A549 (cell line): ENCODE measurements at regions not wholly inside any gene's neighbourhood (a gene's known extent, or its start where the extent isn't known, plus 50 kb on each side); places are given as distances from the start of the nearest gene placed in this dataset.
"Not testable (repeated sequence)": the region's sequence is repeated elsewhere in the genome, so short reads cannot be mapped to it uniquely, and the experiment has no call there.

Experiments
- CBX2 ChIP-seq: fragments of 200-600 bp; sonication (generic); IDR thresholded peaks from 2 replicates; pipeline ENCODE4 v1.6.1; 2016; ENCODE audit warnings: low read depth, mild to moderate bottlenecking, borderline replicate concordance
- EP300 ChIP-seq, 2 experiments: fragments of >200 bp; sonication (Bioruptor Twin); formaldehyde crosslinking; IDR thresholded peaks; 2 replicates in 1 of 2; 3 replicates in 1 of 2; pipeline ENCODE4 v1.6.1; 2016 to 2017
- POLR2A ChIP-seq: IDR thresholded peaks from 2 replicates; pipeline ENCODE4 v1.6.1; 2012; ENCODE audit warnings: mild to moderate bottlenecking, low read length
- TF ChIP-seq, protein P1 (sequence below): fragments of >200 bp; sonication (Bioruptor Twin); formaldehyde crosslinking; IDR thresholded peaks from 3 replicates; pipeline ENCODE4 v1.5.1; 2016

DNA sequence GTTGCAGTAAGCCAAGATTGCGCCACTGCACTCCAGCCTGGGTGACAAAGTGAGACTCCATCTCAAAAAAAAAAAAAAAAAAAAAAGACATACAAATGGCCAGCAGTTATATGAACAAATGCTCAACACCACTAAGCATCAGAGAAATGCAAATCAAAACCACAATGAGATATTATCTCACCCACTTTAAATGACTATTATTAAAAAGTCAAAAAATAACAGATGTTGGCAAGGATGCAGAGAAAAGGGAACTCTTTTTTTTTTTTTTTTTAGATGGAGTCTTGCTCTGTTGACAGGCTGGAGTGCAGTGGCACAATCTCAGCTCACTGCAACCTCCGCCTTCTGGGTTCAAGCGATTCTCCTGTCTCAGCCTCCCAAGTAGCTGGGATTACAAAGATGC is 58.6 kb upstream of the CD55 start:
- not testable (repeated sequence) for TF ChIP-seq EP300 (IDR thresholded peaks at IDR 0.05); POLR2A; CBX2
- TF ChIP-seq, protein P1, sequence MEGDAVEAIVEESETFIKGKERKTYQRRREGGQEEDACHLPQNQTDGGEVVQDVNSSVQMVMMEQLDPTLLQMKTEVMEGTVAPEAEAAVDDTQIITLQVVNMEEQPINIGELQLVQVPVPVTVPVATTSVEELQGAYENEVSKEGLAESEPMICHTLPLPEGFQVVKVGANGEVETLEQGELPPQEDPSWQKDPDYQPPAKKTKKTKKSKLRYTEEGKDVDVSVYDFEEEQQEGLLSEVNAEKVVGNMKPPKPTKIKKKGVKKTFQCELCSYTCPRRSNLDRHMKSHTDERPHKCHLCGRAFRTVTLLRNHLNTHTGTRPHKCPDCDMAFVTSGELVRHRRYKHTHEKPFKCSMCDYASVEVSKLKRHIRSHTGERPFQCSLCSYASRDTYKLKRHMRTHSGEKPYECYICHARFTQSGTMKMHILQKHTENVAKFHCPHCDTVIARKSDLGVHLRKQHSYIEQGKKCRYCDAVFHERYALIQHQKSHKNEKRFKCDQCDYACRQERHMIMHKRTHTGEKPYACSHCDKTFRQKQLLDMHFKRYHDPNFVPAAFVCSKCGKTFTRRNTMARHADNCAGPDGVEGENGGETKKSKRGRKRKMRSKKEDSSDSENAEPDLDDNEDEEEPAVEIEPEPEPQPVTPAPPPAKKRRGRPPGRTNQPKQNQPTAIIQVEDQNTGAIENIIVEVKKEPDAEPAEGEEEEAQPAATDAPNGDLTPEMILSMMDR = not testable (repeated sequence)
